GM19397 (cell line): ENCODE measurements at regions not wholly inside any gene's neighbourhood (a gene's known extent, or its start where the extent isn't known, plus 50 kb on each side); places are given as distances from the start of the nearest gene placed in this dataset.

Experiments
- ATAC-seq: cut with Tn5 transposase; IDR thresholded peaks from one replicate; pipeline ENCODE4 v1.9.1; 2021; ENCODE audit warnings: mild to moderate bottlenecking, moderate library complexity; ENCODE audit not compliant: unreplicated experiment

GRCh38 chr13:34847766-34848165, 94.3 kb upstream of the NBEA start:
- no peak for ATAC-seq

DNA sequence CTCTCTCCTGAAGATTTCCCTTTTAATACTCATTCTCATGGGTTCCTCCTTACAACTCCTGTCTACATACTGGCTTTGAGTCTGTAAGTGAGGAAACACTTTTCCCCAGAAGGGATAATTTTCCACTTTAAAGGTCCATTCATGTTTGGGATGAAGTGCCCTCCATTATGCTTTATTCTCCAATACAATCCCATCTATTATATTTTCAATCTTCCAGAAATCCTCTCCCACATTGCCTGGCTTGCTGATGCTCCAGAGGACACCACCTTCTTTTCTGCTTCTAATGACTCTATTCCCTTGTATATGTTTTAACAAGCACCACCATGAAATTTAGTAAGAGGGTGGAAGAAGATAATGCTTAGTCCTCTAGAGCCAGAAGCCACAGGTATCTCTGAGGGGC, 92.7 kb upstream of the NBEA start:
- ATAC-seq: no peak

DNA sequence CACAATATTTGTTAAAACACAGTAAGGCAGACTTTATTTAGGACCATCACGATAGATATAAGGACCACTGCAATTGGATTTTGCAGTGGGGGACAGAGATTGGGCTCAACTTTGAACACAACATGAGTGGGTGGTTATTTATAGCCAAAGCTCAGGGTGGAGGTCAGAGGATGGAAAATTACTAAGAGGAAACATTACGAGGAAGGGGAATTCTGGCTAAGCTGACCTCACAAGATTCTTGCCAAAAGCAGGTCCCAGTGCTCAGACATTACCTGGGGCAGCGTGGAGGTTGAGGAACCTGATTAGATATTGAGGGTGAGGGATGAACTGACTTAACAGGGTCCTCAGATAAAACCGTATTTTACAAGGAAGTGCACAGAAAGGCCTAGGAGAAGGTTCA, 88.9 kb upstream of the NBEA start:
- no peak for ATAC-seq

DNA sequence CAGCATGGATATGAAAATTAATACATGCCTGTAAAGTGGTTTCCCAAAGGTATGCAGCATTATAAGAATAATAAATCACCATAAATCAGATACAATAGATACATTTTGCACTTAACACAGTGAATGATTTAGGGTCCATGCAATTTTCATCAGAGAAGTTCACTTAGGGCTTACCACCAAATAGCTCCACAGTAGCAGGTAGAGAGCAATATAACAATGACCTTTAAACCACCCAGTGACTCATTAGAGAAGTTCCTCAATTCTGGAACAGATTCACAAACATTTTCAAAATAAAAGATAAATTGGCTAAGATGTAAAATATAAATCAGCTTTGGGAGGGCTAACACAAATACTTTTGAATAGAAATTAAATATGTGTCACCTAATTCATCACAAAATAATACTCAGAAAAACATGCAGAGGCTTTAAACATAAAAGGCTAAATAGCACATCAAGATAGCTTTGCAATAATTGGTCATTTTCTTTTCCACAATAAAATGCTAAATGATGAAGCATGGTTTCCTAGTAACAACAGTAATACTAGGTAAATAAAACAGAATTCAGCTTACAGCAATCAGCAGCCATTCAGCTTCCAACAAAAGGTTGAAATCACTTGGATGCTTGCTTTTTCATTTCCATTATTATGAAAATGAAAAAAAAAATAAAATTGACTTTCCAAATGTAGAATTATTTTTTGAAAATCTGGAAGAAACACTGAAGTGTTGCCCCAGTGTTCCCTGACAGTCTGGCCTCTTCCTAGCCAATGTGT, 84.3 kb upstream of the NBEA start:
- no peak for ATAC-seq

DNA sequence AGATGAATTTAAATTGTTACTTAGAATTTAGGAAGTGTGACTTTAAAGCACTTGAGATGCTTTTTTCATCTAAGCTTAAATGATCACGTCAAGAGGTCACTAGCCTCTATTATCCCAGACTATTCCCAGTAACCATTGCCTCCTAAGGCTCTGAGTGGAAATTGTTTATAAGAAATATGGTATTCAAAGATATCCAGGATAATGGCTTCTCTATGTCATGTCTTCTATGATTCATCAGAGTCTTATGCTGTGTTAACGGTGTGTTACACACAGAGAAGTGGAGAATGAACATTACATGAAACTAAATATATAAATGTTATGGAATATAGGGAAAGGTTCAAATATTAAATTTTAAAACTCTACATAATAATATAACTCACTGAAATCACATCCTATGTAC, 79.8 kb upstream of the NBEA start:
- no peak for ATAC-seq

GRCh38 chr13:34862716-34863115, 79.4 kb upstream of the NBEA start:
- ATAC-seq: no peak

- no peak for ATAC-seq
Measured at GRCh38 chr13:34863360-34864135, 78.5 kb upstream of the NBEA start.

GRCh38 chr13:34864671-34865070, 77.4 kb upstream of the NBEA start:
- ATAC-seq: no peak

DNA sequence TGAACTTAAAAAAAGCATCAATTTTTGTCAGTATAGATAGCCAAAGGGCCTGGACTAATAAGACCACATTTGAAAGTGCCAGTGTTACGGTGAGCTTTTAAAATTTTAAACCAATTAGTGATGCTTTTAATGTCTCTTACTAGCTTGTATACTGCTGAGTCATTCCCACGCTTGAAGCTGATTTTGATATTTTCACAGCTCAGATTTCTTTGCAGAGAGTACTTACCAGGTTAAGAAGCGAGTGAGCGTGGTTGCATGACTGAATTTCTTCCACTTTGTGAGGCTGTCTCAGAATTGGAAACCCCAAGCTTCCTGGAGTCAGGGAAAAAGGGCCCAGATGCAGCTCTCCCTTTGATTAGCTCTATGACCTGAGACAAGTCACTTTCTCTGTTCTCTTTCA, 74.5 kb upstream of the NBEA start:
- ATAC-seq: no peak

GRCh38 chr13:34868733-34869132, 73.3 kb upstream of the NBEA start:
- ATAC-seq: no peak

DNA sequence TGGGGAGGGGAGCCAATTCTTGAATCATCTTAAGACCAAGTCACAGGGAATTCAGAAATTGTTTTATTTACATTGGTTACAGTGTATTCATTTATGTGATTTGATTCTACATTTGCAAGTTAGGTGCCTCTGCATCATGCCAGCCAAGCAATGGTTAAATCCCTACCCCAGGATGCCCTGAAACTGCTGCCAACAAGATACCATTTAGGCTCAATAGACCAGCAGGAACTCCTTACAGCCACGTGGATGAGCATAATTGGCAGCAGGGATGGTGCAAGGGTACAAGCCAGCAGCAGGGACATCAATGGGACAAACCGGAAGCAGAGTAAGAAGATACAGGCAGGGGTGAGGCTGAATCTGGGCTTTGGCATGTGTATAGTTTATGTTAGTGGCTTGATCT, 72.4 kb upstream of the NBEA start:
- ATAC-seq: no peak

GRCh38 chr13:34878329-34878728, 63.7 kb upstream of the NBEA start:
- ATAC-seq: no peak

DNA sequence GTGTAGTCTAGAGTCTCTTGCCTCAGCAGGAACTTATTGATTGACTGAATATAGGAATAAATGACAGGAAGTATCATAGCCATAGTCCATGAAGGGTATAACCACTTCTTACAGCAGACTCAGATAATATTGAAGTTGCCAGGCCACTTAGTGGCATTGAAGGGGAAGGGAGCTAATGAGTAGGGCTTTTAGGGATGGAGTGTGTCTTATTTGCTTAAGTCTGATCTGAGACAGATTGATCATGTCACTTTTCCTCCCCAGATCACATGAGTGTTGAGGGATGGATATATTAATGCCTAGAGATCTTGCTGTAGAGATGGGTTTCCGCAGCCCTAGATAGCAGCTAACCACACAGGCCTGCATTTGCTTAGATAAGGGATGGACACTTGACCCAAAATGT, 62.2 kb upstream of the NBEA start:
- no peak for ATAC-seq

DNA sequence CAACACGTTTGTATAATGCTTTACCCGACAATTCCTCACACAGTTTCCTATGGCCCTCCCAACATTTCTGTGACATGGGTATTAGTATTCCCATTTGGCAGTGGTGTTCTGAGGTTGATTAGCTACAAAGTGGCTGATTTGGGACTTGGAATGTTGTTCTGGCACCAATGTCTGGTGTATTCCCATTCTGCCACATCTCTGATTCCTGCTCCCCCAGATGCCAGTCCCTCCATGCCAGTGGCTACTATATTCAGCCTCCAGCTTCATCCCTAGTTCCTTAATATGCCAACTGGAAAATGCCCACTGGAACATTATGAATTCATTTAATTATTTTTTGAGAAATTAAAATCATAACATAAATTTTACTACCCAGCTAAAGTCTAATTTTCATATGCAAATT, 60.6 kb upstream of the NBEA start:
- no peak for ATAC-seq

GRCh38 chr13:34883396-34883795, 58.7 kb upstream of the NBEA start:
- ATAC-seq: no peak

- no peak for ATAC-seq
Measured at GRCh38 chr13:34884366-34884765, 57.7 kb upstream of the NBEA start.

- ATAC-seq: no peak
Measured at GRCh38 chr13:34886121-34886875, 55.8 kb upstream of the NBEA start.

- no peak for ATAC-seq
Measured at GRCh38 chr13:34886987-34887386, 55.1 kb upstream of the NBEA start.
